A549 (cell line): ENCODE measurements at regions not wholly inside any gene's neighbourhood (a gene's known extent, or its start where the extent isn't known, plus 50 kb on each side); places are given as distances from the start of the nearest gene placed in this dataset.

Experiments used
- ATAC-seq, 2 experiments: fragments of 200-7000 bp in 1 of 2; fragments of >200 bp in 1 of 2; cut with Nextera tagmentation in 1 of 2; cut with Tn5 transposase in 1 of 2; 3 replicates each; pipeline versions ENCODE4 v1.8.0 to v1.9.1; 2018 to 2020; ENCODE audit warnings: mild to moderate bottlenecking in 1 of 2, moderate library complexity in 1 of 2
- CTCF ChIA-PET: fragments of 300-600 bp; sonication (Branson Sonifier 250); formaldehyde crosslinking; extraction: SDS; loops from one replicate; lab custom pipeline; 2021; ENCODE audit warnings: antibody characterized with exemption, inconsistent platforms; lab: Yijun Ruan, JAX
- POLR2A ChIA-PET: fragments of 350-600 bp; formaldehyde crosslinking; extraction: SDS; loops from one replicate; lab custom pipeline; 2021; ENCODE audit warnings: antibody characterized with exemption, inconsistent platforms; lab: Yijun Ruan, JAX
- DNase-seq, 2 experiments: peaks; one replicate each; pipeline versions ENCODE4 v3.0.0 to v3.0.0-alpha.2; 2011 to 2016; ENCODE audit warnings: low read depth in 1 of 2, low spot score in 1 of 2
- FAIRE-seq: peaks from 2 replicates; lab custom pipeline; 2011; peaks lifted over from hg19 to GRCh38; lab: Jason Lieb, UNC
- H3K27ac ChIP-seq, 2 experiments: fragments of >200 bp; sonication (Bioruptor Twin); formaldehyde crosslinking; 3 replicates each; pipeline ENCODE4 v1.5.1; 2016 to 2017
- H3K4me1 ChIP-seq: fragments of >200 bp; sonication (Bioruptor Twin); formaldehyde crosslinking; 3 replicates; pipeline ENCODE4 v1.6.1; 2016
- H3K4me2 ChIP-seq: fragments of >200 bp; sonication (Bioruptor Twin); formaldehyde crosslinking; 3 replicates; pipeline ENCODE4 v1.6.1; 2016
- H3K4me3 ChIP-seq: fragments of >200 bp; sonication (Bioruptor Twin); formaldehyde crosslinking; 3 replicates; pipeline ENCODE4 v1.5.1; 2016
- H3K9me3 ChIP-seq: fragments of >200 bp; sonication (Bioruptor Twin); formaldehyde crosslinking; 3 replicates; pipeline ENCODE4 v1.6.1; 2016
- BHLHE40 ChIP-seq: IDR thresholded peaks from 2 replicates; pipeline ENCODE4 v1.6.1; 2012; ENCODE audit warnings: low read depth, low read length, inconsistent platforms
- CEBPB ChIP-seq, 2 experiments: fragments of >200 bp in 1 of 2; sonication (Bioruptor Twin) in 1 of 2; formaldehyde crosslinking in 1 of 2; IDR thresholded peaks; 2 replicates each; pipeline ENCODE4 v1.6.1; 2012 to 2016
- CHD4 ChIP-seq: fragments of 200-600 bp; sonication (generic); IDR thresholded peaks from 2 replicates; pipeline ENCODE4 v1.6.1; 2016; ENCODE audit warnings: antibody characterized with exemption, mild to moderate bottlenecking, borderline replicate concordance
- EP300 ChIP-seq, 2 experiments: fragments of >200 bp; sonication (Bioruptor Twin); formaldehyde crosslinking; IDR thresholded peaks; 2 replicates in 1 of 2; 3 replicates in 1 of 2; pipeline ENCODE4 v1.6.1; 2016 to 2017
- ESRRA ChIP-seq: fragments of 150-350 bp; IDR thresholded peaks from 2 replicates; pipeline ENCODE4 v1.6.1; 2014; ENCODE audit warnings: mild to moderate bottlenecking, low read length, borderline replicate concordance
- FOSL2 ChIP-seq, 2 experiments: fragments of 450-650 bp in 1 of 2; fragments of >200 bp in 1 of 2; sonication (Bioruptor Twin) in 1 of 2; formaldehyde crosslinking; IDR thresholded peaks; 2 replicates each; pipeline versions ENCODE4 v1.5.0 to v1.6.1; 2016 to 2020; ENCODE audit warnings: mild to moderate bottlenecking in 1 of 2, moderate library complexity in 1 of 2
- FOXS1 ChIP-seq: fragments of 250-450 bp; sonication (Bioruptor Pico); IDR thresholded peaks from 2 replicates; pipeline ENCODE4 v1.5.0; 2020; ENCODE audit warnings: mild to moderate bottlenecking, moderate library complexity
- GATA3 ChIP-seq: IDR thresholded peaks from 2 replicates; pipeline ENCODE4 v1.6.1; 2012; ENCODE audit warnings: borderline replicate concordance
- HOXB5 ChIP-seq: fragments of 250-450 bp; sonication (Bioruptor Pico); IDR thresholded peaks from 2 replicates; pipeline ENCODE4 v1.5.0; 2020; ENCODE audit warnings: mild to moderate bottlenecking, moderate library complexity
- JUN ChIP-seq, 2 experiments: fragments of >200 bp; sonication (Bioruptor Twin); formaldehyde crosslinking; IDR thresholded peaks; 2 replicates in 1 of 2; 3 replicates in 1 of 2; pipeline ENCODE4 v1.6.1; 2016 to 2017
- KDM5A ChIP-seq: fragments of 200-600 bp; sonication (generic); IDR thresholded peaks from 2 replicates; pipeline ENCODE4 v1.6.1; 2016; ENCODE audit warnings: antibody characterized with exemption, mild to moderate bottlenecking
- MAFK ChIP-seq: fragments of 450-650 bp; IDR thresholded peaks from 2 replicates; pipeline ENCODE4 v1.6.1; 2014; ENCODE audit not compliant: partially characterized antibody
- MYC ChIP-seq: IDR thresholded peaks from 2 replicates; pipeline ENCODE4 v1.6.1; 2012; ENCODE audit warnings: mild to moderate bottlenecking, inconsistent platforms, low read length, improper control_type of control experiment, borderline replicate concordance
- NPAS2 ChIP-seq: fragments of 250-450 bp; sonication (Bioruptor Pico); IDR thresholded peaks from 2 replicates; pipeline ENCODE4 v1.8.0; 2022; ENCODE audit warnings: mild to moderate bottlenecking, moderate library complexity, borderline replicate concordance
- PBX3 ChIP-seq: IDR thresholded peaks from 2 replicates; pipeline ENCODE4 v1.6.1; 2012
- PHF8 ChIP-seq: fragments of 200-600 bp; sonication (generic); IDR thresholded peaks from 2 replicates; pipeline ENCODE4 v1.6.1; 2016; ENCODE audit warnings: low read depth, mild to moderate bottlenecking, antibody characterized with exemption, moderate library complexity, borderline replicate concordance
- POLR2A ChIP-seq: IDR thresholded peaks from 2 replicates; pipeline ENCODE4 v1.6.1; 2012; ENCODE audit warnings: mild to moderate bottlenecking, low read length
- POLR2AphosphoS2 ChIP-seq: conservative IDR thresholded peaks from 2 replicates; pipeline ENCODE4 v1.6.1; 2012; ENCODE audit warnings: low read length, improper control_type of control experiment, inconsistent platforms
- RARB ChIP-seq: fragments of 250-450 bp; sonication (Bioruptor Pico); IDR thresholded peaks from 2 replicates; pipeline ENCODE4 v1.8.0; 2021; ENCODE audit warnings: mild to moderate bottlenecking, moderate library complexity
- TFCP2L1 ChIP-seq: fragments of 250-450 bp; sonication (Bioruptor Pico); IDR thresholded peaks from 2 replicates; pipeline ENCODE4 v1.5.0; 2021; ENCODE audit warnings: mild to moderate bottlenecking
- ZFP36 ChIP-seq: fragments of 450-650 bp; IDR thresholded peaks from 2 replicates; pipeline ENCODE4 v1.6.1; 2014; ENCODE audit warnings: borderline replicate concordance; ENCODE audit not compliant: partially characterized antibody
- ZSCAN20 ChIP-seq: fragments of 250-450 bp; sonication (Bioruptor Pico); IDR thresholded peaks from 2 replicates; pipeline ENCODE4 v1.8.0; 2022; ENCODE audit warnings: mild to moderate bottlenecking, moderate library complexity
- WGBS: methylation state at CpG from one replicate; pipeline ENCODE4 v1.1.6; 2017; ENCODE audit errors: missing lambda C conversion rate; 5-methylcytosine and 5-hydroxymethylcytosine counted together
- TF ChIP-seq, protein P1 (sequence below): fragments of 250-450 bp; sonication (Bioruptor Pico); IDR thresholded peaks from 2 replicates; pipeline ENCODE4 v1.5.0; 2021; ENCODE audit warnings: mild to moderate bottlenecking, moderate library complexity, borderline replicate concordance
- TF ChIP-seq, protein P2 (sequence below): fragments of 150-350 bp; IDR thresholded peaks from 2 replicates; pipeline ENCODE4 v1.6.1; 2014; ENCODE audit warnings: low read depth, mild to moderate bottlenecking, low read length

- no peak overlapping the region for H3K27ac ChIP-seq
These were observed 51.5 kb upstream of the GPRIN3 start for GRCh38 chr4:89358935-89359638.

GRCh38 chr4:89357787-89358186, 50.2 kb upstream of the GPRIN3 start:
- no peak overlapping the region for H3K4me3 ChIP-seq
- TF ChIP-seq CEBPB (IDR thresholded peaks at IDR 0.05), result no peak
- TF ChIP-seq, protein P1, sequence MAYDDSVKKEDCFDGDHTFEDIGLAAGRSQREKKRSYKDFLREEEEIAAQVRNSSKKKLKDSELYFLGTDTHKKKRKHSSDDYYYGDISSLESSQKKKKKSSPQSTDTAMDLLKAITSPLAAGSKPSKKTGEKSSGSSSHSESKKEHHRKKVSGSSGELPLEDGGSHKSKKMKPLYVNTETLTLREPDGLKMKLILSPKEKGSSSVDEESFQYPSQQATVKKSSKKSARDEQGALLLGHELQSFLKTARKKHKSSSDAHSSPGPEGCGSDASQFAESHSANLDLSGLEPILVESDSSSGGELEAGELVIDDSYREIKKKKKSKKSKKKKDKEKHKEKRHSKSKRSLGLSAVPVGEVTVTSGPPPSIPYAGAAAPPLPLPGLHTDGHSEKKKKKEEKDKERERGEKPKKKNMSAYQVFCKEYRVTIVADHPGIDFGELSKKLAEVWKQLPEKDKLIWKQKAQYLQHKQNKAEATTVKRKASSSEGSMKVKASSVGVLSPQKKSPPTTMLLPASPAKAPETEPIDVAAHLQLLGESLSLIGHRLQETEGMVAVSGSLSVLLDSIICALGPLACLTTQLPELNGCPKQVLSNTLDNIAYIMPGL, result no peak
- TF ChIP-seq ZFP36, result no peak
- no peak for TF ChIP-seq PBX3
- no peak for TF ChIP-seq MAFK
- TF ChIP-seq BHLHE40, result no peak
- TF ChIP-seq, all 56 proteins: peak for 0
- ChIA-PET CTCF (no interaction called here), POLR2A (no interaction called here)
- 62% methylated on average over 3 of the region's 3 CpGs for WGBS
- no peak for FAIRE-seq
- Histone ChIP-seq H3K27ac (no peak overlapping the region), H3K4me2 (no peak overlapping the region), H3K4me1 (no peaks in the 10 kb centered on the region), H3K9me3 (no peaks in the 10 kb centered on the region)
- DNase-seq, result no peak
- no peak for ATAC-seq

More at GRCh38 chr4:89358935-89359638, 51.5 kb upstream of the GPRIN3 start:
- DNase-seq (no peak), FAIRE-seq (no peak)
- POLR2A ChIA-PET, result no interaction called here
- H3K9me3 ChIP-seq, result no peaks in the 10 kb centered on the region
- CTCF ChIA-PET, result interaction anchor here (1.1 kb wide), 1 partner anchor 12 kb away, joined by 4 read pairs; no protein-coding TSS in a partner anchor
- H3K4me3 ChIP-seq, result no peak overlapping the region
- TF ChIP-seq MAFK (no peak), ESRRA (no peak), TFCP2L1 (CRISPR knock-in tag) (no peak), GATA3 (no peak), KDM5A (no peak), RARB (no peak), ZSCAN20 (no peak), POLR2AphosphoS2 (no peak), POLR2A (no peak), PHF8 (no peak), HOXB5 (CRISPR knock-in tag) (no peak), NPAS2 (CRISPR knock-in tag) (no peak), FOSL2 (IDR thresholded peaks at IDR 0.05) (no peak), FOSL2 (CRISPR knock-in tag; IDR thresholded peaks at IDR 0.05) (no peak), EP300 (IDR thresholded peaks at IDR 0.05) (no peak), JUN (IDR thresholded peaks at IDR 0.05) (no peak), FOXS1 (CRISPR knock-in tag) (no peak), MYC (no peak), CHD4 (no peak)
- TF ChIP-seq, protein P2, sequence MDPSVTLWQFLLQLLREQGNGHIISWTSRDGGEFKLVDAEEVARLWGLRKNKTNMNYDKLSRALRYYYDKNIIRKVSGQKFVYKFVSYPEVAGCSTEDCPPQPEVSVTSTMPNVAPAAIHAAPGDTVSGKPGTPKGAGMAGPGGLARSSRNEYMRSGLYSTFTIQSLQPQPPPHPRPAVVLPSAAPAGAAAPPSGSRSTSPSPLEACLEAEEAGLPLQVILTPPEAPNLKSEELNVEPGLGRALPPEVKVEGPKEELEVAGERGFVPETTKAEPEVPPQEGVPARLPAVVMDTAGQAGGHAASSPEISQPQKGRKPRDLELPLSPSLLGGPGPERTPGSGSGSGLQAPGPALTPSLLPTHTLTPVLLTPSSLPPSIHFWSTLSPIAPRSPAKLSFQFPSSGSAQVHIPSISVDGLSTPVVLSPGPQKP, result no peak
- TF ChIP-seq, all 56 proteins: peak for 0
- WGBS, result 83% methylated on average over 9 of the region's 9 CpGs
- no peak overlapping the region for H3K4me2 ChIP-seq
- H3K4me1 ChIP-seq, result no peaks in the 10 kb centered on the region
- no peak for ATAC-seq
